GM18951 (cell line): ENCODE measurements at regions not wholly inside any gene's neighbourhood (a gene's known extent, or its start where the extent isn't known, plus 50 kb on each side); places are given as distances from the start of the nearest gene placed in this dataset.

Experiments used
- POLR2A ChIP-seq: IDR thresholded peaks from 4 replicates; pipeline ENCODE4 v1.6.1; 2011; ENCODE audit warnings: mild to moderate bottlenecking; ENCODE audit not compliant: insufficient read length, insufficient read depth; ENCODE audit errors: extremely low read depth
- in situ Hi-C: fragments of 300-500 bp; cut with MboI; formaldehyde crosslinking; loops from one replicate; pipeline ENCODE4 v1.12.0; 2022; ENCODE audit warnings: low sequenced_read_pairs, mixed read lengths, inconsistent platforms; ENCODE audit not compliant: unreplicated experiment

GRCh38 chr4:96626023-96626422 lies 786.1 kb downstream of the PDHA2 start:
- no peak for TF ChIP-seq POLR2A
- in situ Hi-C loops: no loop called here

GRCh38 chr4:96630839-96631238 lies 790.9 kb downstream of the PDHA2 start:
- in situ Hi-C loops: no loop called here
- TF ChIP-seq POLR2A: no peak

- in situ Hi-C loops: no loop called here
- no peak for TF ChIP-seq POLR2A
Measured at GRCh38 chr4:96637971-96638412, 798.1 kb downstream of the PDHA2 start.

GRCh38 chr4:96639932-96640331 lies 800.0 kb downstream of the PDHA2 start:
- in situ Hi-C loops: no loop called here

GRCh38 chr4:96642490-96642889 lies 802.6 kb downstream of the PDHA2 start:
- in situ Hi-C loops: no loop called here
- no peak for TF ChIP-seq POLR2A

More at GRCh38 chr4:96639932-96640331, 800.0 kb downstream of the PDHA2 start:
- TF ChIP-seq POLR2A: no peak

GRCh38 chr4:96646146-96646545 lies 806.3 kb downstream of the PDHA2 start:
- in situ Hi-C loops: no loop called here
- no peak for TF ChIP-seq POLR2A

- TF ChIP-seq POLR2A: no peak
- in situ Hi-C loops: no loop called here
Measured at GRCh38 chr4:96649536-96649935, 809.6 kb downstream of the PDHA2 start.

GRCh38 chr4:96652158-96652557 lies 812.3 kb downstream of the PDHA2 start:
- TF ChIP-seq POLR2A: no peak
- in situ Hi-C loops: no loop called here

- in situ Hi-C loops: no loop called here
- TF ChIP-seq POLR2A: no peak
Measured at GRCh38 chr4:96652821-96653220, 812.9 kb downstream of the PDHA2 start.

GRCh38 chr4:96654045-96654444 lies 814.2 kb downstream of the PDHA2 start:
- in situ Hi-C loops: no loop called here
- no peak for TF ChIP-seq POLR2A

- in situ Hi-C loops: no loop called here
- TF ChIP-seq POLR2A: no peak
Measured at GRCh38 chr4:96670381-96670780, 830.5 kb downstream of the PDHA2 start.

- TF ChIP-seq POLR2A: no peak
- in situ Hi-C loops: no loop called here
Measured at GRCh38 chr4:96675416-96675815, 835.5 kb downstream of the PDHA2 start.

- no peak for TF ChIP-seq POLR2A
- in situ Hi-C loops: no loop called here
Measured at GRCh38 chr4:96675896-96676295, 836.0 kb downstream of the PDHA2 start.

- TF ChIP-seq POLR2A: no peak
- in situ Hi-C loops: no loop called here
Measured at GRCh38 chr4:96676754-96677435, 837.0 kb downstream of the PDHA2 start.
